Limb (tissue), 2 donors: ENCODE measurements at regions not wholly inside any gene's neighbourhood (a gene's known extent, or its start where the extent isn't known, plus 50 kb on each side); places are given as distances from the start of the nearest gene placed in this dataset.

Experiments used
- DNase-seq, 2 donors: peaks; one replicate each; pipeline ENCODE4 v3.0.0-alpha.2; 2016; ENCODE audit errors: extremely low spot score in 2 of 2

- no peak for DNase-seq
Measured at GRCh38 chr6:84464471-84464870, 237.0 kb upstream of the CEP162 start.

- no peak for DNase-seq
Measured at GRCh38 chr6:84462698-84463097, 235.3 kb upstream of the CEP162 start.

- DNase-seq: no peak
Measured at GRCh38 chr6:84461461-84461860, 234.0 kb upstream of the CEP162 start.

- DNase-seq: no peak
Measured at GRCh38 chr6:84460491-84460890, 233.0 kb upstream of the CEP162 start.

- DNase-seq: no peak
Measured at GRCh38 chr6:84459401-84459800, 232.0 kb upstream of the CEP162 start.

- DNase-seq: no peak
Measured at GRCh38 chr6:84458271-84458670, 230.8 kb upstream of the CEP162 start.

GRCh38 chr6:84457276-84457675, 229.8 kb upstream of the CEP162 start:
- DNase-seq: no peak

GRCh38 chr6:84456803-84457202, 229.4 kb upstream of the CEP162 start:
- DNase-seq: no peak

GRCh38 chr6:84455511-84456029, 228.1 kb upstream of the CEP162 start:
- DNase-seq: no peak

- DNase-seq: peak in 1 of 2 donors; percentile 24
Measured at GRCh38 chr6:84453499-84453898, 226.1 kb upstream of the CEP162 start.

- DNase-seq: no peak
Measured at GRCh38 chr6:84450018-84450417, 222.6 kb upstream of the CEP162 start.

- no peak for DNase-seq
Measured at GRCh38 chr6:84449220-84449619, 221.8 kb upstream of the CEP162 start.

- no peak for DNase-seq
Measured at GRCh38 chr6:84448331-84448730, 220.9 kb upstream of the CEP162 start.

- no peak for DNase-seq
Measured at GRCh38 chr6:84447651-84448050, 220.2 kb upstream of the CEP162 start.

- no peak for DNase-seq
Measured at GRCh38 chr6:84445068-84445467, 217.6 kb upstream of the CEP162 start.

GRCh38 chr6:84442208-84442607, 214.8 kb upstream of the CEP162 start:
- no peak for DNase-seq

- no peak for DNase-seq
Measured at GRCh38 chr6:84441456-84441855, 214.0 kb upstream of the CEP162 start.

- no peak for DNase-seq
Measured at GRCh38 chr6:84434550-84434949, 207.1 kb upstream of the CEP162 start.

- DNase-seq: no peak
Measured at GRCh38 chr6:84432619-84433018, 205.2 kb upstream of the CEP162 start.

- peak; percentile 69 to 74 for DNase-seq
Measured at GRCh38 chr6:84428300-84428907, 201.0 kb upstream of the CEP162 start.

- DNase-seq: no peak
Measured at GRCh38 chr6:84425971-84426705, 198.7 kb upstream of the CEP162 start.

- no peak for DNase-seq
Measured at GRCh38 chr6:84424956-84425355, 197.5 kb upstream of the CEP162 start.

GRCh38 chr6:84422380-84422968, 195.0 kb upstream of the CEP162 start:
- peak; percentile 61 to 82 for DNase-seq
